HL-60 (cell line): ENCODE measurements at regions not wholly inside any gene's neighbourhood (a gene's known extent, or its start where the extent isn't known, plus 50 kb on each side); places are given as distances from the start of the nearest gene placed in this dataset.

Experiments
- DNase-seq, 2 experiments: peaks; one replicate each; pipeline ENCODE4 v3.0.0-alpha.2; 2010 to 2020; ENCODE audit warnings: low read depth in 1 of 2, low spot score in 1 of 2
- H3K27ac ChIP-seq: fragments of 250-450 bp; sonication (Bioruptor Pico); replicated peaks from 2 replicates; pipeline ENCODE4 v1.5.1; 2020; ENCODE audit warnings: mild to moderate bottlenecking, moderate library complexity
- H3K27me3 ChIP-seq: fragments of 250-450 bp; sonication (Bioruptor Pico); 2 replicates; pipeline ENCODE4 v1.5.1; 2021; ENCODE audit warnings: mild to moderate bottlenecking, moderate library complexity; ENCODE audit not compliant: insufficient read depth, poor library complexity, severe bottlenecking
- H3K4me3 ChIP-seq: replicated peaks from 2 replicates; pipeline ENCODE4 v1.5.1; 2011; ENCODE audit warnings: mild to moderate bottlenecking, control low read depth, low read length; ENCODE audit not compliant: insufficient read depth
- GABPA ChIP-seq: IDR thresholded peaks from 2 replicates; pipeline ENCODE4 v1.6.1; 2012; ENCODE audit warnings: low read depth
- POLR2AphosphoS5 ChIP-seq: IDR thresholded peaks from 2 replicates; pipeline ENCODE4 v1.6.1; 2012; ENCODE audit warnings: low read depth
- SPI1 ChIP-seq: IDR thresholded peaks from 2 replicates; pipeline ENCODE4 v1.6.1; 2012; ENCODE audit warnings: low read depth, mild to moderate bottlenecking, borderline replicate concordance
- TF ChIP-seq, protein P1 (sequence below): IDR thresholded peaks from 2 replicates; pipeline ENCODE4 v1.6.1; 2012; ENCODE audit warnings: low read depth; ENCODE audit not compliant: insufficient replicate concordance
- TF ChIP-seq, protein P2 (sequence below): IDR thresholded peaks from one replicate; pipeline ENCODE4 v1.5.1; 2011; ENCODE audit warnings: low read length, control low read depth, inconsistent platforms; ENCODE audit not compliant: insufficient read depth

- Histone ChIP-seq H3K27me3 (no peaks in the 10 kb centered on the region), H3K27ac (no peak overlapping the region), H3K4me3 (no peak overlapping the region)
- no peak for DNase-seq
- TF ChIP-seq POLR2AphosphoS5 = no peak
- no peak for TF ChIP-seq GABPA
- TF ChIP-seq, protein P1, sequence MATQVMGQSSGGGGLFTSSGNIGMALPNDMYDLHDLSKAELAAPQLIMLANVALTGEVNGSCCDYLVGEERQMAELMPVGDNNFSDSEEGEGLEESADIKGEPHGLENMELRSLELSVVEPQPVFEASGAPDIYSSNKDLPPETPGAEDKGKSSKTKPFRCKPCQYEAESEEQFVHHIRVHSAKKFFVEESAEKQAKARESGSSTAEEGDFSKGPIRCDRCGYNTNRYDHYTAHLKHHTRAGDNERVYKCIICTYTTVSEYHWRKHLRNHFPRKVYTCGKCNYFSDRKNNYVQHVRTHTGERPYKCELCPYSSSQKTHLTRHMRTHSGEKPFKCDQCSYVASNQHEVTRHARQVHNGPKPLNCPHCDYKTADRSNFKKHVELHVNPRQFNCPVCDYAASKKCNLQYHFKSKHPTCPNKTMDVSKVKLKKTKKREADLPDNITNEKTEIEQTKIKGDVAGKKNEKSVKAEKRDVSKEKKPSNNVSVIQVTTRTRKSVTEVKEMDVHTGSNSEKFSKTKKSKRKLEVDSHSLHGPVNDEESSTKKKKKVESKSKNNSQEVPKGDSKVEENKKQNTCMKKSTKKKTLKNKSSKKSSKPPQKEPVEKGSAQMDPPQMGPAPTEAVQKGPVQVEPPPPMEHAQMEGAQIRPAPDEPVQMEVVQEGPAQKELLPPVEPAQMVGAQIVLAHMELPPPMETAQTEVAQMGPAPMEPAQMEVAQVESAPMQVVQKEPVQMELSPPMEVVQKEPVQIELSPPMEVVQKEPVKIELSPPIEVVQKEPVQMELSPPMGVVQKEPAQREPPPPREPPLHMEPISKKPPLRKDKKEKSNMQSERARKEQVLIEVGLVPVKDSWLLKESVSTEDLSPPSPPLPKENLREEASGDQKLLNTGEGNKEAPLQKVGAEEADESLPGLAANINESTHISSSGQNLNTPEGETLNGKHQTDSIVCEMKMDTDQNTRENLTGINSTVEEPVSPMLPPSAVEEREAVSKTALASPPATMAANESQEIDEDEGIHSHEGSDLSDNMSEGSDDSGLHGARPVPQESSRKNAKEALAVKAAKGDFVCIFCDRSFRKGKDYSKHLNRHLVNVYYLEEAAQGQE = no peak
- no peak for TF ChIP-seq SPI1
- TF ChIP-seq, protein P2, sequence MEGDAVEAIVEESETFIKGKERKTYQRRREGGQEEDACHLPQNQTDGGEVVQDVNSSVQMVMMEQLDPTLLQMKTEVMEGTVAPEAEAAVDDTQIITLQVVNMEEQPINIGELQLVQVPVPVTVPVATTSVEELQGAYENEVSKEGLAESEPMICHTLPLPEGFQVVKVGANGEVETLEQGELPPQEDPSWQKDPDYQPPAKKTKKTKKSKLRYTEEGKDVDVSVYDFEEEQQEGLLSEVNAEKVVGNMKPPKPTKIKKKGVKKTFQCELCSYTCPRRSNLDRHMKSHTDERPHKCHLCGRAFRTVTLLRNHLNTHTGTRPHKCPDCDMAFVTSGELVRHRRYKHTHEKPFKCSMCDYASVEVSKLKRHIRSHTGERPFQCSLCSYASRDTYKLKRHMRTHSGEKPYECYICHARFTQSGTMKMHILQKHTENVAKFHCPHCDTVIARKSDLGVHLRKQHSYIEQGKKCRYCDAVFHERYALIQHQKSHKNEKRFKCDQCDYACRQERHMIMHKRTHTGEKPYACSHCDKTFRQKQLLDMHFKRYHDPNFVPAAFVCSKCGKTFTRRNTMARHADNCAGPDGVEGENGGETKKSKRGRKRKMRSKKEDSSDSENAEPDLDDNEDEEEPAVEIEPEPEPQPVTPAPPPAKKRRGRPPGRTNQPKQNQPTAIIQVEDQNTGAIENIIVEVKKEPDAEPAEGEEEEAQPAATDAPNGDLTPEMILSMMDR = no peak
Observed at GRCh38 chr13:70505809-70506208, 397.6 kb upstream of the KLHL1 start.

DNA sequence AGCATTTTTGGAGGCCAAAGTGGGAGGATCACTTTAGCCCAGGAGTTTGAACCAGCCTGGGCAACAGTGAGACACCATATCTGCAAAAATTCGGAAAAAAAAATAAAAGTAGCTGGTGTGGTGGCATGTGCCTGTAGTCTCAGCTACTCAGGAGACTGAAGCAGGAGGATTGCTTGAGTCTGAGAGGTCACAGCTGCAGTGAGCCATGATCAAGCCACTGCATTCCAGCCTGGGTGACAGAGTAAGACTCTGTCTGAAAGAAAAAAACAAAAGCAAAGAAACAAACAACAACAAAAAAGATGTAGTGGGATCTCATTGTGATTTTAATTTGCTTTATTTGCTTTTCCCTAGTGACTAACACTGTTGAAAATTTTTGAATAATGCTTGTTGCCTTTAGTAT lies 394.7 kb upstream of the KLHL1 start:
- H3K4me3 ChIP-seq = no peak overlapping the region
- no peak for DNase-seq
- TF ChIP-seq POLR2AphosphoS5 (no peak), SPI1 (no peak)
- H3K27ac ChIP-seq = no peak overlapping the region
- H3K27me3 ChIP-seq = no peaks in the 10 kb centered on the region

GRCh38 chr13:70490320-70490935 lies 382.2 kb upstream of the KLHL1 start:
- Histone ChIP-seq H3K27me3 (no peaks in the 10 kb centered on the region), H3K4me3 (no peak overlapping the region), H3K27ac (no peak overlapping the region)
- DNase-seq = no peak
- TF ChIP-seq SPI1 (no peak), POLR2AphosphoS5 (no peak), GABPA (no peak)
- TF ChIP-seq, protein P1 = no peak
- TF ChIP-seq, protein P2 = no peak

- no peak for TF ChIP-seq GABPA
- no peak for TF ChIP-seq POLR2AphosphoS5
- TF ChIP-seq, protein P2 = no peak
- no peak for TF ChIP-seq SPI1
- TF ChIP-seq, protein P1 = no peak
- Histone ChIP-seq H3K4me3 (no peak overlapping the region), H3K27ac (no peak overlapping the region), H3K27me3 (no peaks in the 10 kb centered on the region)
- DNase-seq = no peak
Observed at GRCh38 chr13:70484931-70485330, 376.7 kb upstream of the KLHL1 start.
